Suppressor macrophage (primary cell): ENCODE measurements at regions not wholly inside any gene's neighbourhood (a gene's known extent, or its start where the extent isn't known, plus 50 kb on each side); places are given as distances from the start of the nearest gene placed in this dataset.
"Not testable (repeated sequence)": the region's sequence is repeated elsewhere in the genome, so short reads cannot be mapped to it uniquely, and the experiment has no call there.

Experiments used
- DNase-seq, 4 experiments: peaks; one replicate each; pipeline ENCODE4 v3.0.0-alpha.2; 2020 to 2022

- DNase-seq, result peak in 1 of 4 experiments; percentile 3
Measured at GRCh38 chr18:1499265-1499664, 594.6 kb downstream of the ADCYAP1 start.

DNA sequence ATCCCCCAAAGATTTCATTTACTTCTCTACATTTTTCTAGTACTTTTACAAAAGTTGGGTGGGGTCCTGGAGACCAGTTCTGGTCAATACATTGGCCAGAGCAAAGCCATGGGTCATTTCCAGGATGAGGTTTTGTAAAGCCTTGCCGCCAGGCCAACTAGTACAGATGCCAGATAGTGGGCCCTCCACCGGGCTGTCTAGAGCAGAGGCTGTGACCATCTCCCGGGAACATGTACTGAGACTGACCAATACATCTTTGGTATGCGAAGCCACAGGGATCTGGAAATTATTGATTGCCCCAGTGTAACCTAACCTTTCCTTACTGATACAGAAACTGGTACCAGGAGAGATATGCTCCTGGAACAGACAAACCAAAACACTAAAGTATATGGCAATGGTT lies 599.2 kb downstream of the ADCYAP1 start:
- no peak for DNase-seq

DNA sequence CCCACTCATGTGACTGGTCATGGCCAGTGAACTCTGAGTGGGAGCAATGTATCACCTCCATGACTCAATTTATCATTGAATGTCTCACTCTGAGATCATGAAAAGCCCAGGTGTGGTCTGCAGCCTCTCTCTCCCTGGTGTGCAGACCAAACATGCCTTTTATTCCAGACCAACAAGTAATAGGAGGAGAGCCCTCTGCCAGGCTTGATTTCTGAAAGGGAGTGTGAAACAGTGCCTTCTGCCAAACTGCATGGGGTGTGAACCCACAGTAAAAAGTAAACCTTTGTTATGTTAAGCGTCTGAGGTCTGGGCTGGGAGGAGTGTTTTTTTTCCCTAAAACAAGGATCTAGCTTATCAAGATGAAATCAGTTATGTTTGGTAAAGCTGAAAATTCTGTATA lies 601.2 kb downstream of the ADCYAP1 start:
- DNase-seq, result no peak

DNA sequence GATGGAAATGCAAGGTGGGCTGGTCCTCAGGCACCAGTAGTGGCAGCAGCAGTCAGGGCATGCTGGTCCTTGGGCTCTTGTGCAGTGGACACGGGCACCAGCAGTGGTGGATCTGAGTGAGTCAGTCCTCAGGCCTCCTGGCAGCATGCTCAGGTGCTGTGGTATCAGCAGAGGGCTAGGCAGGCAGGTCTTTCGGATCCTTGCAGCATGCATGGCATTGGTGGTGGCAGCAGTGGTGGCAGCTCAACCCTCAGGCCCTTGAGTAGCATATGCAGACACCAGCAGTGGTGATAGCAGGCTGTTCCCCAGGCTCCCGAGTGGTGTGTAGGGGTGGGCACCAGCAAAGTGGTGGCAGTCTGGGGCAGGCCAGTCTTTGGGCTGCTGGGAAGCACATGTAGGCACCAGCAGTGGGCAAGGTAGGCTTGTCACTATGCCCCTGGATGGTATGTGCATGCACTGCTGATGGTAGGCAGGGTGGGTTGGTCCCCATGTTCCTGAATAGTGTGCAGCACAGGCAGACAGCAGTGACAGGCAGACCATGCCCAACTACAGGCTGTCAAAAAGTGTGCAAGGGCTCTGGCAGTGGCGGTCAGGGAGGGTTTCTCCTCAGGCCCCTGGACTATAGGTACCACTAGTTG lies 606.0 kb downstream of the ADCYAP1 start:
- no peak for DNase-seq

DNA sequence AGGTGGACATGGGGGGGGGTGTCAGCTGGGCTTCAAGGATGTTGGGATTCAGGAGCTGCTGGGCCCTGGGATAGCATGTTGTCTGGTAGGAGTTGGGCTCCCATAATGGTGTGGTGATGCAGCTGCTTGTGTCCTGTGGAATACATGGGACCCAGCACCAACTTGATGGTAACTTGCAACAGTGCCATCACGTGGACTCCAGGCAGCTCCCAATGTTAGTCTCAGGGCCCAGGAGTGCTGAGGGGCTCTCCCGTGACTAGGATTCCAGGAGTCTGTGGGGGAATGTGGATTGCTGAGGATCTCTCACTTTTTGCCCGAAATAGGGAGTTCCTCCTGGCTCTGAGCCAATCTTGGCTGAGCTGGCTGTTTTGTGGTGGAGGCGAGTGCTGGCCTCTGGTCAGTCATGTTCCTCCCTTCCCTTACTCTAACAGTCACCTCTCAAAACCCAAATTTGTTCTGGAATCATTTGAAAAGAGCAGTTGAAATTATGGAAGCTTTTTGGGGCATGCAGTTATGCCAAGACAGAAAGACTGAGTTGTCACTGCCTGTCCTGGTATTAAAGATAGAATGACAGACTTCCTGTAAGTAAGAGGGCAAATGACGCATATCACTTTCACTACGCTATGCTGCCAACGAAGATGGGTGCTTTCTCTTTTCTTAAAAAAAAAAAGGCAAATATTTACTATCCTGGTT lies 607.1 kb downstream of the ADCYAP1 start:
- DNase-seq, result peak in 3 of 4 experiments; percentile 8 to 36 (median 10)

GRCh38 chr18:1513519-1513918 lies 608.8 kb downstream of the ADCYAP1 start:
- DNase-seq, result no peak

DNA sequence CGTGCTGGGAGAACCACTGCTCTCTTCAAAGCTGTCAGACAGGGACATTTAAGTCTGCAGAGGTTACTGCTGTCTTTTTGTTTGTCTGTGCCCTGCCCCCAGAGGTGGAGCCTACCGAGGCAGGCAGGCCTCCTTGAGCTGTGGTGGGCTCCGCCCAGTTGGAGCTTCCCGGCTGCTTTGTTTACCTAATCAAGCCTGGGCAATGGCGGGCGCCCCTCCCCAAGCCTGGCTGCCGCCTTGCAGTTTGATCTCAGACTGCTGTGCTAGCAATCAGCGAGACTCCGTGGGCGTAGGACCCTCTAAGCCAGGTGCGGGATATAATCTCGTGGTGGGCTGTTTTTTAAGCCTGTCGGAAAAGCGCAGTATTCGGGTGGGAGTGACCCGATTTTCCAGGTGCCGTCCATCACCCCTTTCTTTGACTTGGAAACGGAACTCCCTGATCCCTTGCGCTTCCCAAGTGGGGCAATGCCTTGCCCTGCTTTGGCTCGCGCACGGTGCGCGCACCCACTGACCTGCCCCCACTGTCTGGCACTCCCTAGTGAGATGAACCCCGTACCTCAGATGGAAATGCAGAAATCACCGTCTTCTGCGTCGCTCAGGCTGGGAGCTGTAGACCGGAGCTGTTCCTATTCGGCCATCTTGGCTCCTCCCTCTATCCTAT lies 617.0 kb downstream of the ADCYAP1 start:
- DNase-seq, result not testable (repeated sequence)

DNA sequence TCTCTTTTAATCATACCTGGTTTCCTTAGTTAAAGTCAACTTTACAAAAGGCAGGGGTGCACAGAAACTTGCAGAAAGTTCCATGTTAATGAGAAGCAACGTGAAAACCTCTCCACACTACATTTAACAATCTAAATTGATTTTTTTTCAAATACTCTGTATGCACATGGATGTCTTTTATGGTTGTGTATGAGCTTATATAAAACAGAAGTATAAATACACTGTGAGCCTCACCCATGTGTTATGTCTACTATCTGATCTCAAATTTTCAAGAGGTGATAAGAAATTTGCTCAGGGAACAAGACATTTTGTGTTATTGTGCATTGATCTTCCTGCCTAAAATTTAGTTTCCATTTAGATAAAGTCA lies 617.6 kb downstream of the ADCYAP1 start:
- DNase-seq, result no peak

DNA sequence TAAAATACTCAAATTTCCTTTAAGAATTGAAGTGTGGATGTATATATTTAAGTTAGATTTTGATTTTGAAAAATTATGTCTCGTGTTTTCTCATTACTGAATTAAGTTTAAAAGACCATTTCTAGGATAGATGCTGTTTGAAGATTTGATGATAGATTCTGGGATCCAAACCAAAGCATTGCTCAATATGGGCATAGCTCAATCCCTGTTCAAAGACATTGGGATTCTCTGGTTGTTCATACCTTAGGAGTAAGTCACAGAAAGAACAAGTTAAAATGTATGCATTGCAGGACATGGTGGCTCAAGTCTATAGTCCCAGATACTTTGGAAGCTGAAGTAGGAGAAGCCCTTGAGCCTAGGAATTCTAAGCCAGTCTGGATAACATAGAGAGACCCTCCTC lies 622.3 kb downstream of the ADCYAP1 start:
- no peak for DNase-seq

GRCh38 chr18:1527805-1528204 lies 623.1 kb downstream of the ADCYAP1 start:
- no peak for DNase-seq

GRCh38 chr18:1528447-1528846 lies 623.8 kb downstream of the ADCYAP1 start:
- no peak for DNase-seq

GRCh38 chr18:1528964-1529509 lies 624.4 kb downstream of the ADCYAP1 start:
- DNase-seq, result no peak

DNA sequence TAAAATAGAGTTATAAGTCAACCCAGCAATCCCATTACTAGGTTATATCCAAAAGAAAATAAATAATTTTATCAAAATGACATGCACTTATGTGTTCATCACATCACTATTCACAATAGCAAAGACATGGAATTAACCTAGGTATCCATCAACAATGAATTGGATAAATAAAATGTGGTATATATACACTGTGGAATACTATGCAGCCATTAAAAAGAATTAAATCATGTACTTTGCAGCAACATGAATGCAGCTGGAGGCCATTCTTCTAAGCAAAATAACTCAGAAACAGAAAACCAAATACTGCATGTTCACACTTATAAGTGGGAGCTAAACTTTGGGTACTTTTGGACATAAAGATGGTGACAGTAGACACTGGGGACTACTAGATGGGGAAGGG lies 626.0 kb downstream of the ADCYAP1 start:
- DNase-seq, result no peak

GRCh38 chr18:1539276-1539675 lies 634.6 kb downstream of the ADCYAP1 start:
- no peak for DNase-seq

GRCh38 chr18:1541478-1541877 lies 636.8 kb downstream of the ADCYAP1 start:
- no peak for DNase-seq

GRCh38 chr18:1542230-1542774 lies 637.6 kb downstream of the ADCYAP1 start:
- no peak for DNase-seq

- no peak for DNase-seq
Measured at GRCh38 chr18:1544016-1544415, 639.3 kb downstream of the ADCYAP1 start.

- not testable (repeated sequence) for DNase-seq
Measured at GRCh38 chr18:1557711-1558110, 653.0 kb downstream of the ADCYAP1 start.

GRCh38 chr18:1559563-1559962 lies 654.9 kb downstream of the ADCYAP1 start:
- peak; percentile 76 to 88 (median 85) for DNase-seq

GRCh38 chr18:1564793-1565192 lies 660.1 kb downstream of the ADCYAP1 start:
- DNase-seq, result no peak

- peak in 2 of 4 experiments; percentile 68 to 76 for DNase-seq
Measured at GRCh38 chr18:1571206-1571605, 666.5 kb downstream of the ADCYAP1 start.

DNA sequence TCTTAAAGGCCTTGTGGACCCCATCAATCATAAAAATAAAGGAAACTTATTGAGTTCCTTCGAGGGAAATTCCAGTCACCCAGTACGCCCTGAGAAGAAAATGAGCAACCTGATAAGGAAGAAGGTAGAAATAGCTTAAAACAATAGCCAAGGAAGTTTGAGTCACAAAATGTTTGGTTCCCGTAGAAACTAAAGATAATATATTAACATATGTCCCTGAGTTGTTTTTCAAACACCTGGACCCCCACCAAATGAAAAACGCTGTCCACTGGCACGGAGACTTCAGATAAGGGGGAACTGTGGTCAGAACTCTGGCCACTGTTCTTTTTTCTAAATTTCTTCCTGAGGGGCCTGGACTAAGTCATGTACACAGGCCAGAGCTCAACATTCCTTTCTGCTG lies 669.1 kb downstream of the ADCYAP1 start:
- no peak for DNase-seq

GRCh38 chr18:1575084-1575483 lies 670.4 kb downstream of the ADCYAP1 start:
- no peak for DNase-seq
